HG03280 (cell line): ENCODE measurements at regions not wholly inside any gene's neighbourhood (a gene's known extent, or its start where the extent isn't known, plus 50 kb on each side); places are given as distances from the start of the nearest gene placed in this dataset.
A peak's percentile ranks its signal among the peaks of the same experiment; 100 is the strongest.

Source experiments
- ATAC-seq: cut with Tn5 transposase; IDR thresholded peaks from one replicate; pipeline ENCODE4 v1.9.1; 2021; ENCODE audit warnings: mild to moderate bottlenecking, moderate library complexity; ENCODE audit not compliant: unreplicated experiment

DNA sequence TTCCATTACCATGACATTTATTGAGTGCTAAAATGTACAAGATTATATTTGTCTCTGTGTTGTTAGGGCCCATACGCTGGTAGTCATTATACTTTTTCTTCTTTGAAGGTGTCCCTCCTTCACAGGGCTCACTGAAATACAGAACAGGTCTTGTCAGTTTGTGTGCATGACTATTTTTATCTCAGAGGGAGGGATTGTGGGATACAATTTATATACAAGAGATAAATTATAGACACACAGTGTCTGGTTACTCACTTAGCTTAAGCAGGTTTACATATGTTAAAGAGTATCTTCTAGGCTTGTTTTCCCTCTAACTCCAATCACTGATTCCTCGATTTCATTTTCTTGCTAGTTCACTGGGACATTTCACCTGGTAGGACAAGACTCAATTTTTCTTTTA lies 143.3 kb upstream of the GUCY1A1 start:
- no peak for ATAC-seq

DNA sequence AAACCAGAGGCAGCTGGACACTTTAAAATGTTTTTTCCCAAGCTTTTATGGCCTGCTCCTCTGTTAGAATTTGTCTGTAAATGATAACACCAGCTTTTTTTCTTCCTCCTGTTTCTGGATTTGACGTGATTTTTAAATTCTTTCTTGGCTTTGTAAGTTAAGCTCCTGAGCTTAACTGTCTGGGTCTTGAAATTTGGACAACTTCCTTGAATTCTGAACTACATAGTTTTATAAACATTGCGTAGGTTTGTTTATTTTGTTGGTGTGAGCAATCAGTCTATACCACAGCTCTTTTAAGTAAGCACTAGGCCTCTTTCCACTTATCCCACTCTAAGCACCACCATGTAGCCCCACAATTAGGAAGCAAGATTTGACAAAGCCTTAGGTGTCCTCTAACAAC lies 144.4 kb upstream of the GUCY1A1 start:
- ATAC-seq, result no peak

DNA sequence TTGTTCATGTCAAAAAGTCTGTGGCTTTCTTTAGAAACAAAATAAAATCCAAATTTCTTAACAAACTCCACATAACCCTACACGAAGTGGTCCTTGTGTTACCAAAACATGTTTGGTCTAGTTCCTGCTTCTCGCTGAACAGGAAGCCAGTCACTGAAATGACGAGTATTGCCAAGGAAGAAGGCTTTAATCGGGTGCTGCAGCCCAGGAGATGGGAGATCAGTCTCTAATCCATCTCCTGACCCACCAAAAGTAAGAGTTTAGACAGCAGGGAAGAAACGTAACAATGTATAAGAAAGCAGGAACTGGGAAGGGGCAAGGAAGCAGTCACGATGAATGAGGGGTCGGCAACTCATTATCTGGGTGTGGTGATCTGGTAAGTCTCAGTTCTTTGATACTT lies 144.6 kb upstream of the MAP9 start:
- ATAC-seq, result no peak

DNA sequence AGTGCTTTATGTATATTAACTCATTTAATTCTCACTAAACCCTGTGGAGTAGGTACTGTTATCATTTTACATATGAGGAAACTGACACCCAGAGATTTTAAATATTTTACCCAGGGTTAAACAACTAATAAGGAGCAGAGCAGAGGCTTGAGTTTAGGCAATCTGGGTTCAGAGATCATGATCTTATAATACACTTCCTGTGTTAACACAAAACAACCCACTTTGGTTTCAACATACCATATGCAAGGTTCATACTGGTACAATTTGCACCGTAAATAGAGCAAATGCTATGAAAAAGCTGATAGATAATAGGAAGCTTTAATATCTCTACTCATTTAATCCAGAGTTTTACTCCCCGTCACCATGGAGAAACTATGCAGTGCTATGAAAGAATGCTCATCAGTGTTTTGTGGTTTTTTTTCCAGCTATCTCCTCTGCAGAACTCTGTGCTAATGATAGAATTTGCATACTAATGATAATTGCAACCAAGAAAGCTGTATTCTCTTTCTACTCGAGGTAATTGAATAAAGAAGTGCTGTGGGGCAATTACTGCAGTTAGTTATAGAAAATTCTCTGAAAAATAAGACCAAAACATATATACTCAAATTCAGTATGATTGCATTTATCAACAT lies 138.8 kb upstream of the MAP9 start:
- ATAC-seq, result no peak

DNA sequence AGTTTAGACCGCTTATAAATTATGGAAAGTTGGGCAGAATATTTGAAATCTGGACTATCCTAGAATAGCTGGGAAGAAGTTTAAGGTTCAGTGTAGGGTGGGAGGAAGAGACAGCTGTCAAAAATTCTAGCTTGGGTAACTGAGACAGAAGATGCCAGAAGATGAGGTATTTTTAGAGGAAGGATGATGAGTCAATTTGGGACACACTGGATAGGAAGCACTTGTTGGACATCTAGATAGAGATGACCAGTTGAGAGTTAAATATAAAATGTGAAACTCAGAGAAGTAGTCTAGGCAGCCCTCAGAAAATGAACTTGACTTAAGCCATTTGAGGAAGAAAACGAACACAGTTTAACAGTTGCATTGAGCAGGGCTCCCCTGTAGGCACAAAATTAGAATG lies 137.9 kb upstream of the MAP9 start:
- ATAC-seq, result no peak

DNA sequence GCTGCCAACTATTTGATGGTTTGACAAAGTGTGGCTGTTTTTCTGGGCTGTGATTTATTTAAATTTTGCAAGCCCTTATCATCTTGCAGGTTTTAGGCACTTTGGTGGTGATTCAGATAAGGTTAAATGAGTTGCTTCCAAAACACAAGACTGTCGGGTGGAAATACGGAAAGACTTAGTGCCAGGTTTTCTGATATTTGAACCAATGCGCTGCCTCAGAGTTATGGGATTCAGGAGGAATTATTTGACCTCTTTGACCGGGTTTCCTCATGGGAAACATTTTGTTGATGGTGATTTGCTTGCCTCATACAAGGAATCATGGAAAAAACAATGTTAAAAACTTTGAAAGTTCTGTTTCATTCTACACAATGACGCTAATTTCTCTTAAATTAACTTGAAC lies 136.1 kb upstream of the MAP9 start:
- no peak for ATAC-seq

DNA sequence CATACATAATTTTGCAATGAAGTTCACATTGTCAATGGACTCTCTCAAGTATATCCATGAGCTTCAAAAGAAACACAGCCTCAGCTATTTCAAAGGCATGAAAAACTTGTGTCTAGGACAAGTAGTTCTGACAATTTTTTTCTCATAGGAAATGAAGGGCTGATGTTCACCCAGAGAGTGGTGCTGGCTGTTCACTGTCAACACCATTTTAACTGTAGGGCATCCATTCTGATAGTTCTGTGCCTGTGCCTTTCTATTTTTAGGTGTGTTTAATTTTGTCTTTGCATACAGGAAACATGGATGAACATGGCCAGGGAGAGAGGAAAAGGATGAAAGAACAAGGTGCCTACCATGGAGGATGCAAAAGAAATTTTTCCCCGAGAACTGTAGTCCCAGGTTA lies 135.3 kb upstream of the MAP9 start:
- ATAC-seq, result no peak

DNA sequence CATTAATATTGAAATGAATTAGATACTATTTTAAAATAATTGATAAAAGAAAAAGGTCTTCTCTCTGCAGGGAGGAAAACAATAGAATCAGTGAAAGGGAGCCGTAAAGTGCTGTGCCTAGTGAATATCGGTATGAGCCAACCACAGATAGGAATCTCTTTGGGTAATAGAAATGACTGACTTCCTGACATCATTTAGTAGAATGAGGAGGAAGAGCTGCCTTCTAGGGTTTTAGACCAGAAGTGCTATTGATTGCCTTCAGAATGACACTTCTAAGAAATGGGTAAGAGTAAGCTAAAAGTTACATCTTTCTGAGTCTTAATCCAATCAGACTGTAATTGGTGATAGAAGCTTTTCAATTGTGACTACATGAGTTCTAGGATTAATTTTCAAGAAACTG lies 134.0 kb upstream of the MAP9 start:
- no peak for ATAC-seq

DNA sequence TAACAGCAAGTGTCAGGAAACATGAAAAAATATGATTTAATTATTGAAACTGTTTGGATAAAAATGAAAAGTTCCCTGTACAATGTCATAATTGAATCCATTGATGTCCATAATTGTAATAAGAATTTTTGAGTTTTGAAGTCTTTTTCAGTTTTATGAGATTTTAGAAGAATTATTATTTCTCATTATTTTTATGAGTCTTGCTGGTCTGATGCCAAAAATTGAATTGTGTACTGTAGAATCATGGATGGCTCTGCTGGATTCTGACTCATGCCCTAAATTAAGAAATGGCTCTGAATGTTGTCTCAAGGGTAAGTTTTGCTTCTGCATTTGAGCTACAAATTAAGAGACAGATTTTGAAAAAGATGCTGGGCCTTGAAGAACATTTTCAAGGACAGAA lies 132.8 kb upstream of the MAP9 start:
- ATAC-seq, result no peak

DNA sequence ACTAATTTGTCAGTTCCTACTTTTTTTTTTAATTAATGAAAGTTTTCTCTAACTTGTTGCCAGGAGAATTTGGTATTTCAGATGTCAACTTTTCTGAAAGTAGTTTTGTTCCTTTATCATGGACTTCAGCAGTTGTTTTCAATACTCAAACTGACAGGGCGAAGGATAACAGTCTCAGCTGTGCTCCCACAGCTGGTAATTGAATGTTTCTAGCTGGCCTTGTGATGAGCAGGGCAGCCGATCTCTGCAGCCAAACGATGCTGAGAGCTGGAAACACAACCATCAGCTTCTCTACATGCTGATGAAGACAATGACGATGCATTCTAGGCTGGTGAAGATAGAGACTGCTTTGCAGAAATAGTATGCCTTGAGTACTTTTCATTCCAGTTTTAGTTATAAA lies 130.0 kb upstream of the MAP9 start:
- ATAC-seq, result no peak

DNA sequence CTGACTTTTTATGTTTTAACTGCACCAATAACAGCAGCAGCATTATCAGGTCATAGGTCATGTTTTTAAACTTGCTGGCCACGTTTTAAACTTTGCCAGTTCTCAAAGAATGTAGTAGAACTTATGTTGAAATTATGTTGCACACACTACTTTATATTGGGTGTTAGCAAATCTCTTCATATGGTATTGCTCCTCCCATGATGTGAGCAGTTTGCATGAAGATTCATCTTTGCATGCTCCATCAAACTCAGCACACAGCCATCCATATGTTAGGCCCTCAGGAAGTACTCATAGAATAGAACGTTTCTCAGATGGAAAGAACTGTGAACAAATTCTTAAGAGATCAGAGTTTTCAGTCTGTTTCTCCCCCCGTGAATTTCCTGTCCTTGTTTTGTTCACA lies 128.6 kb upstream of the MAP9 start:
- ATAC-seq, result no peak

DNA sequence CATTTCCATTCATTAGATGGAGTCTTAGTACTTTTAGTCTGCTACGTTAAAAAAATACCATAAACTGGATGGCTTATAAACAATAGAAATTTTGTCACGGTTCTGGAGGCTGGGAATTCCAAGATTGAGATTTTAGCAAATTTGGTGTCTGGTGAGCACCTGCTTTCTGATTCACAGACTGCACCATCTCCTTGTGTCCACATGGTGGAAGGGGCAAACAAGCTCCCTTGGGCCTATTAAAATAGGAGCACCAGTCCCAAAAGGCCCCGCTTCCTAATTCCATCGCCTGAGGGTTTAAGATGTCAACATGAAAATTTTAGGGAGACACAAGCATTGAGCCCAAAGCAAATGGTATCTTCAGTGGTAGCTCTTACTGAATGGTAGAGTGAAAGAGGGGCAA lies 120.5 kb upstream of the MAP9 start:
- no peak for ATAC-seq

DNA sequence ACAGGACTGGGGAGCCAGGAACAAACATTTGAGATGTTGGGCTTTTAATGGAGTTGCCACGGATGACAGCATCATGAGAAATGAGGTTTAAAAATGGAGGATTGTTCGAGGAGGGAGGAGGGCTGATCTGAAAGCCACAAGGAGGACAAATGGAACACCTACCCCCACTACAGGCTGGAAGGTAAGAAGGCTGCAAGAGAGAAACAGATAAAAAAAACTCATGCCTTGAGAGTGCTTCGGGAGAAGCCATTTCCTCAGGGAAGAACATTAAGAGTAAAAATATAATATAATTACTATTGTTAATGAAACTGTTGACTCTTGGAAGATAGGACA lies 119.5 kb upstream of the MAP9 start:
- no peak for ATAC-seq

DNA sequence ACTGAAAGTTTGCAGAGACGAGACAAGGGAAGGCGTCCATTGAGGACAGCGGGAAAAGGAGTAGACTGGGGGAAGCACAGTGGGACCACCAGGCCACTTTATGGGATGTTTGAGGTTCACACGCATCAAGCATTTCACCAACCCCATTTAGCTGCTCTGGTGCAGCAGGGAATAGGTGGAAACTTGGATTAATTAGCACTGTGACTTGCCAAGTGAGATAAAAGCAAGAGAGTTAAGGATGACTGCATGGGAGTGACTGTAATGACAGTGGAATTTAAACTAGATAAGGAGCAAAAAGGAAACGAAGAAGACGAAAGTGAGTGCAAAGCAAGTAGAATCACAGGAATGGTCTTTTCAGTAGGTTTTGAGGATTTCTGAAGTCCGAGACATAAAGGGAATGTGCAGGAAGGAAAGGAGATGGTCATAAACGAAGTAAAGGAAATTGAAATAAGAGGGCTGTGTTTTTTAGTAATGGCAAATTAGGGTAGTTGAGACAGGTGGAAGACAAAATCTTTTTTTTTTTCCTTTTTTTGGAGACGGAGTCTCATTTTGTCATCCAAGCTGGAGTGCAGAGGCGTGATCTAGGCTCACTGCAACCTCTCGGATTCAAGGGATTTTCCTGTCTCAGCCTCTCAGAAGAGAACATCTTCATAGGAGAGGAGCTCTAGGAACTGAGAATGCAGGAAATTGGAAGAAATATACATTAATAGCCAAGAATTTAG lies 119.0 kb upstream of the MAP9 start:
- ATAC-seq, result no peak

DNA sequence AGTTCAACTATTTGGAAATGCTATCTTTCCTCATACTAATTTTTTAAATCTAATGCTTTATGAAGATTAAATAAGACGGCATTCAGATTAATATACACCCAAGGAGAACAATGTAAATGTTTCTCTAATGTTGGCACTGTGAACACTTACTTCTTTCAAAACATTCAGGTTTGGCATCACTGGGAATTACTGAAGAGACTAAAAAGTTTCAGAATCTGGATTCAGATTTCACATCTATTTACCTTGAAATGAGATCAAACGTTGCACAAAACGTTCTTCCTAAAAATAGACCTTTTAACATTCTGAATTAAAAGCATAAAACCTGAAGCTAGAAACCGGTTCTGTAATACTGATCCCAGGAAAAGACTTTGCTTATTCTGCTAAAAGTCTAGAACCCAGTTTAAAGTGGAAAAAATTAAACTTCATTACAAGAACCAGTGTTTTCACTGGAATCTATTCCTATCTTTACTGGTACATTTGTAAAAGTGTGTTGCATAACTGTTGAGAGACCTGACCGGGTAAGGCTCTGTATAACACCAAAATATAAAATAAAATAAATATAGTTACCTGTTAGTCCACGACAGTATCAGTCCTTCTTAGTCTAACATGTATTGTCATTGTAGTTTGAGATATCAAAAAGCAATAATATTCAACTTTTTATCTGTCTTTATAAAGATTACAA lies 117.4 kb upstream of the MAP9 start:
- no peak for ATAC-seq

DNA sequence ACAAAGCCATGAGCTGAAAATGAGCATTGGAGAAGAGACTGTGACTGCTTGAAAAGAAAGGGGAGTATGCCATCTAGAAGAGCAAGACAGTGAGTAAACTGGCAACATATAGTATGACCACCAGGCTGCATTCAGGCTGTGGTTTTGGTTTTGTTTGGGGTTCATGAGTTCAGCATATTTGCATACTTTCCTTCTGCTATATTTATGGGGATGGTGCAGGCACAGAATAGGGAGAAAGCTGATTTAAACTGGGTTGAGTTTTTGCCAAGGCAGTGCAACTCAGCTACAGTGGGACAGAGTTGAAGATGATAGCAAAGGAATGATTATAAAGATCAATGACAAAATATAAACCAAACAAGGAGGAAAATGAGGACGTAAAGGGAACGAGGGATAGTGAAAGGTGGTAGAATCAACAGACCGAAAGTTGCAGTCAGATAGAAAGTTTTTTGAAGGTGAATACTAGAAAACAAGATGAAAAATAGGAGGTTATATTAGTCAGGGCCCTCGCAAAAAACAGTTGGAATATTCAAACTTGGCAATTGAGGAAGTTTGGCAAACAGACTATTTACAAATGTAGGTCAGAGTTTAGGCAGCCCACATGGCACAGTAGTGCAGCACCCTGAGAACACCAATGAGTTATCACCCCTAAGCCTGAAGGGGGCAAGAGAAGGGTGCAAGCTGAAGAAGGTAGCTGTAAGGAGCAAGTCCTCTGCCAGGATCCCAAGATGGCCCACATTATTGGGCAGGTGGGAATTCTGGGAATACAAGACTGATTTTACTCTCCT lies 114.8 kb upstream of the MAP9 start:
- peak; percentile 90 for ATAC-seq

DNA sequence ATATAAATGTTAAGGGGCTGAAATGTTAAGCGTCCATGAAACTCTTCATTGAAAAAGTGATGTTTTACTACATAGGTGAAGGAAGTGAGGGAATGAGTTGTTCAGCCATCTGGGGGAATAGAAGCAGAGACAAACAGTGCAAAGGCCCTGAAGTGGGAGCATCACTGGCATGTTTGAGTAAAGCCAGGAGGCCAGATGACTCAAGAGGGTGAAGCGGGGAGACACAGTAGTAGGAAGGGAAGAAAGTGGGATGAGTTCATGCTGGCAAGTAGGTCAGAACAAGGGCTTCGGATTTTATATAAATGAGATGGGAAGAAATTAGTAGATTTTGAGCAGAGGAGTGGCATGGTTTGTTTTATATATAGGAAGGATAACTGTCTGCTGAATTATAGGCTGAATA lies 112.5 kb upstream of the MAP9 start:
- no peak for ATAC-seq

DNA sequence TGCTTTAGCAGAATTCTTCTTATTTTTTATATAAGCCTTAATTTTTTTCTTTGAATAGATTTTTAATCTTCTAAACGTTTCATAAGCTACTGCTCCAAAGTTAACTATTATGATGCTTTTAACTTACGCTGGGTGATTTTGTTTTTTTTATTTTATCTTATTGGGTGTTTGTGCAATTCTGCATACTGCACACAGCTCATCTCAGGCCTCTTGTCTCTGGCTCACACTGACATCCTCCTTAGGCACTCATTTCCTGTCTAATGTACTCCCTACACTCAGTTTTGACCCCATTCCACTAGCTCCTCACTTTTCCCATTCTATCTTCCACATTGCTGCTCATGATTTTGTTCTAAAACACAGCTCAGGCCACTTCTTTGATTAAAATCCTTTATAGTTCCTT lies 111.9 kb upstream of the MAP9 start:
- ATAC-seq, result no peak

DNA sequence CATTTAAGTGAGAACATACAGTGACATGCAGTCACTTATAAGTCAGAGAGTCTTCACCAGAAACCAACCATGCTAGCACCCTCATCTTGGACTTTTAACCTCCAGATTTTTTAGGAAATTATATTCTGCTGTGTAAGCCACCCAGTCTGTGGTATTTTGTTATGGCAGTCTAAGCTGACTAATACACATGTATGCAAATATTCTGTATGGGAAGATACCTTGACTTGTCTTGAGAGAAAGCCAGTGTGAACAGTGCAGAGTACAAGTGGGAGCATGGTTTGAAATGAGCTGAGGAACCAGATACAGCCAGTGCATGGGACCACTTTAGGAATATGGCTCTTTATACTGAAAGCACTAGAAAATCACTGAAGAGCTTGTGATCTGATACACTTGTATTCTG lies 110.4 kb upstream of the MAP9 start:
- ATAC-seq, result no peak

DNA sequence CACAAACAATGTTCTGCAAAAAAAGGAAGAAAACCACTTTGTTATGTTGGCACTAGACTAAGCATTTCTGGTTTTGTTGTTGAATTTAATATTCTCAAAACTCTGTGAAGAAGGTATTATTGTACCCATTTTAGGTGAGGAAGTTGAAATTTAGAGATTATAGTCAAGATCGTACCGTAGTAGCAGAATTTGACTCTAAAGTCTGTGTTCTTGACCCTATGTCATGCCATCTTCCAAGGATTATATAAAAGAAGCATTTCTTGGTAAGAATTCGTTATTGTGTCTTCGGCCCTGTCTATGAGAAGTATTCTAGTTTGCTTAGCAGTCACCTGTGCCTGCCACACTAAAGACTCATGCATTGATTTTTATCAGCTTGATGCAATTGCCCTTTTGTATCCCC lies 104.4 kb upstream of the MAP9 start:
- no peak for ATAC-seq

DNA sequence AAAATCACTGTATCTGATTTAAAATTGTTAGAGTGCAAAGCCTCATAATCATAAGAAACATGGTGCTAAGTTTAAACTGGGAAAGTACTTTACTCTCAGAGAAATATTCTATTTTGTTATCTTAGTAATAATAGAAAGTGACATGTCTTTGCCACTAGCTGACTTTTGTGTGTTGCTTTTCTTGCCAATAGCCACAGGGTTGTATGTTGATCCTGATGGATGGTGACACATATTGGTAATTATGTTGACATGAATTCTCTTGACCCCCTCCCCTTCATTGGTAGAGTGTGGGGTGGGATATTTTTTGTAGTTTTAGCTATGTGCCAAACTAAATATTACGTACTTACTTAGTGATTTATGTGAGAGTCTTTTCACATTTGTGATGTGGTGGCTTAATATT lies 103.1 kb upstream of the MAP9 start:
- ATAC-seq, result no peak

DNA sequence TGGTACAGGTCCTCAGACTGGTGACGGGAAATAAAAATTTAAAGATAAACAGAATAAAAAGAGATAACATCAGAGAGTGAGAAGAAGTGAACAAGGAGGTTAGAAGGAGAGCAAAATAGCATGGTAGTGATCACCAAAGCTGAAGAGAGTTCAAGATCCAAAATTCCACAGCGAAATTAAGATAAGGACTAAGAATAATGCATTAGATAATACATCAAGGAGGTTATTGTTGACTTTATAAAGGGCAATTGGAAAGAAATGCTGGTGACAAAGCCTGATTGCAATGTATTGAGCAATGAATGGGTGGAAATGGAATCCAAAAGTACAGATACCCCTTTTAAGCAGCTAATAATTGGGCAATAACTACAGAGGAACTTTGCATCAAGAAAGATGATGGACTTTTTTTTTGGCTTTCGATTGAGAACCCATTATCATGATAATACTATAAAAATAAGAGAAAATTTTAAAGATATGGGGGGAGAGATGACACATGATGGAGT lies 101.6 kb upstream of the MAP9 start:
- ATAC-seq, result no peak
